DOHH2 (cell line): ENCODE measurements at regions not wholly inside any gene's neighbourhood (a gene's known extent, or its start where the extent isn't known, plus 50 kb on each side); places are given as distances from the start of the nearest gene placed in this dataset.

ENCODE experiments used
- EZH2phosphoT487 ChIP-seq: fragments of 200-600 bp; sonication (generic); IDR thresholded peaks from 2 replicates; pipeline ENCODE4 v1.6.1; 2017; ENCODE audit warnings: borderline replicate concordance, mild to moderate bottlenecking, antibody characterized with exemption, low read length, moderate library complexity, mixed read lengths
- TF ChIP-seq, protein P1 (sequence below): fragments of 200-600 bp; sonication (generic); IDR thresholded peaks from one replicate; pipeline ENCODE4 v1.5.1; 2014; ENCODE audit warnings: antibody characterized with exemption, mild to moderate bottlenecking, low read depth, low read length; ENCODE audit not compliant: poor library complexity, severe bottlenecking

DNA sequence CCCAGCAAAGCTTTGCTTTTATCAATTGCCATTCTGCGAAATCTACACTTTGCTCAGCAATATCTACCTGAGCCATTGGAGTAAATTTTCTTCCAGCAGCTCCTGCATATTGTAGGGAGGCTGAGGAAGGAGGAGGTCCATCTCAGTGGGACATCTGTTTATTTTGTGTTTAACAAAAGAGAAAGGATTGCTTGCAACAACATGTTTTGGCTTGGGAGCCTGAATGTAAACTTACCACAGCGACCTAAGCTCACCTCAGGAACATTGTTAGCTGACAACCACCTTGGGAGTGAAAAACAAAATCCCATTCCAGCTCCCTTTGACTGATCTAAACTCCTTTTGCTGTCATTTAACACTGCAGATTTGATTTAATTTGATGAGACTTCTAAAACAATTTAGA, 356.1 kb downstream of the SS18 start:
- TF ChIP-seq, protein P1, sequence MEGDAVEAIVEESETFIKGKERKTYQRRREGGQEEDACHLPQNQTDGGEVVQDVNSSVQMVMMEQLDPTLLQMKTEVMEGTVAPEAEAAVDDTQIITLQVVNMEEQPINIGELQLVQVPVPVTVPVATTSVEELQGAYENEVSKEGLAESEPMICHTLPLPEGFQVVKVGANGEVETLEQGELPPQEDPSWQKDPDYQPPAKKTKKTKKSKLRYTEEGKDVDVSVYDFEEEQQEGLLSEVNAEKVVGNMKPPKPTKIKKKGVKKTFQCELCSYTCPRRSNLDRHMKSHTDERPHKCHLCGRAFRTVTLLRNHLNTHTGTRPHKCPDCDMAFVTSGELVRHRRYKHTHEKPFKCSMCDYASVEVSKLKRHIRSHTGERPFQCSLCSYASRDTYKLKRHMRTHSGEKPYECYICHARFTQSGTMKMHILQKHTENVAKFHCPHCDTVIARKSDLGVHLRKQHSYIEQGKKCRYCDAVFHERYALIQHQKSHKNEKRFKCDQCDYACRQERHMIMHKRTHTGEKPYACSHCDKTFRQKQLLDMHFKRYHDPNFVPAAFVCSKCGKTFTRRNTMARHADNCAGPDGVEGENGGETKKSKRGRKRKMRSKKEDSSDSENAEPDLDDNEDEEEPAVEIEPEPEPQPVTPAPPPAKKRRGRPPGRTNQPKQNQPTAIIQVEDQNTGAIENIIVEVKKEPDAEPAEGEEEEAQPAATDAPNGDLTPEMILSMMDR: no peak
- no peak for TF ChIP-seq EZH2phosphoT487
